ENCODE measurements at regions not wholly inside any gene's neighbourhood (a gene's known extent, or its start where the extent isn't known, plus 50 kb on each side); places are given as distances from the start of the nearest gene placed in this dataset.

DNA sequence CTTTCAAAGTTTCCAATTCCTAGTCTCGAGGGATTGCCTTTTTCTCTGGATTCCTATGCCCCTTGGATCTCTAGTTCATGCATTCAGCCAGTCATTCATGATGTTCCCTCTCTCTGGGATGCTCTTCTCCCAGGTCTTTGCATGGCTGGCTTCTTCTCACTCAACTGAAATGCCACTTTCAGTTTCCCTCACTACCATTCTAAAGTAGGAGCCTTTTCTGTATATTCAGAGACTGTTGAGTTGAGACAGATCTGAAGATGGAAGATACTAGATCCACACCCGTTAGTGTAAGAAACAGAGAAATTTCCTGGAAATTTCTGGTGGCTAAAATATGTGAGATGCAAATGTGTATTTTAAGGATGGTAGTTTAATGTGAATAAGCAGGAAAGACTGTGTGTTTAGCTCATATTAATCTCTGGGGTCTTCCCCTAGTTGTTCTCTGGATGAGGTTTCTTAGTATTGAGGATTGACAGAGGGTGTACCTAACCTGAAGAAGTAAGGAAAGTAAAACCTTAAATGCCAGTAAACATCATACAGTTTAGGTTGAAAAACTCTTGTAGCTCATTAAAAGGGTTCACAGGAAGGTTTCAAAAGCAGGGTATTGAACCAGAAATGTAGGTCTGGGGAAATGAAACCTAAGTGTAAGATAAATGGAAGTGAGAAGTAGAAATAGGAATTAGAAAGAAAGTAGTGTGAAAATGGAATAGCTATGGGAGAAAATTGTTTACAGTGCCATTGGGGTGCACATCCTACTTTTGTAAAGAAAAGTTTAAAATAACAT, 331.3 kb downstream of the NDFIP2 start:
- Histone ChIP-seq H2BK20ac (ENCODE audit: low read depth, low read length) (peak overlapping the region; percentile 85), H2BK5ac (ENCODE audit: low read depth, low read length, poor library complexity, severe bottlenecking) (no peak overlapping the region), H3K14ac (replicated peaks; ENCODE audit: low read depth, low read length) (no peak overlapping the region), H3K4me2 (ENCODE audit: low read depth, low read length) (no peak overlapping the region), H3K27me3 (ENCODE audit: control insufficient read depth, insufficient read depth, low read length) (no peaks in the 10 kb centered on the region), H3K4me1 (ENCODE audit: control insufficient read depth, insufficient read depth, low read length) (peaks cover 8% of the 10 kb centered on the region), H3K4me3 (ENCODE audit: insufficient read depth, low read depth, low read length) (no peak overlapping the region), H2BK120ac (ENCODE audit: low read depth, low read length) (peak overlapping the region; percentile 72), H3K36me3 (ENCODE audit: control insufficient read depth, insufficient read depth, low read length) (no peaks in the 10 kb centered on the region), H4K8ac (ENCODE audit: low read depth in 2 of 2, low read length in 2 of 2) (0 out of 4 replicates have a peak overlapping the region, but pooled peaks have one; percentile 27 to 28), H4K5ac (ENCODE audit: low read depth, low read length) (no peak overlapping the region; the same call in 1 of the 2 replicates), H3K23ac (ENCODE audit: low read depth, low read length) (no peak overlapping the region), H3K56ac (ENCODE audit: extremely low read depth, insufficient read depth, low read length) (no peak overlapping the region), H3K9me3 (ENCODE audit: control insufficient read depth, insufficient read depth, low read length) (no peaks in the 10 kb centered on the region), H4K20me1 (ENCODE audit: insufficient read depth, low read length) (no peaks in the 10 kb centered on the region), H2BK15ac (ENCODE audit: low read depth, low read length) (peak overlapping the region; percentile 53; the same call in 1 of the 3 replicates), H3K9ac (ENCODE audit: low read depth, low read length) (no peak overlapping the region), H3K79me1 (ENCODE audit: low read depth in 1 of 2, low read length in 2 of 2) (no peaks in the 10 kb centered on the region), H2AK5ac (ENCODE audit: low read depth, low read length) (no peak overlapping the region), H2AFZ (replicated peaks; ENCODE audit: low read length, poor library complexity) (no peak overlapping the region), H3K4ac (ENCODE audit: low read depth, low read length) (no peak overlapping the region), H3K9me1 (ENCODE audit: insufficient read depth, low read length) (no peaks in the 10 kb centered on the region), H2AK9ac (replicated peaks; ENCODE audit: low read depth, low read length, poor library complexity) (no peak overlapping the region), H3K18ac (ENCODE audit: low read depth, low read length) (peak overlapping the region; percentile 31; the same call in 1 of the 2 replicates), H4K91ac (ENCODE audit: insufficient read depth, low read depth, low read length) (no peak overlapping the region), H3K27ac (ENCODE audit: insufficient read depth, low read length) (no peak overlapping the region)
- ChIA-PET POLR2A (ENCODE audit: unreplicated experiment) (interaction anchor here (0.7 kb wide), 1 partner anchor 99 kb away, joined by 3 read pairs; no protein-coding TSS in a partner anchor), CTCF (interaction anchor here (0.5 to 0.7 kb wide), 3 partner anchors 15 to 388 kb away, joined by 3 to 4 read pairs (median 3); no protein-coding TSS in a partner anchor)
- intact Hi-C loops (cut with micrococcal nuclease): no loop called here
- DNase-seq (no peak), ATAC-seq (ENCODE audit: low read depth) (no peak)
- dilution Hi-C loops (cut with HindIII; ENCODE audit: low sequenced_read_pairs, unreplicated experiment): no loop called here
- no CpG with 5 or more reads among the region's 2 CpGs for WGBS, 2 experiments (ENCODE audit: extremely low coverage in 2 of 2, insufficient read length in 1 of 2)
- BruUV-seq (replicated peaks): no TSS peak
- in situ Hi-C loops (cut with MboI; ENCODE audit: low sequenced_read_pairs): no loop called here
- TF ChIP-seq RCOR1 (IDR thresholded peaks at IDR 0.05; ENCODE audit: insufficient replicate concordance, low read length) (no peak), BHLHE40 (IDR thresholded peaks at IDR 0.05; ENCODE audit: low read depth, low read length) (no peak), MAFK (IDR thresholded peaks at IDR 0.05; ENCODE audit: low read depth, low read length) (no peak), SMC3 (IDR thresholded peaks at IDR 0.05; ENCODE audit: low read depth, low read length) (no peak), FOS (IDR thresholded peaks at IDR 0.05; ENCODE audit: low read depth, low read length) (no peak), POLR2A (IDR thresholded peaks at IDR 0.05; ENCODE audit: low read depth, low read length) (no peak), RFX5 (IDR thresholded peaks at IDR 0.05; ENCODE audit: low read depth, low read length) (no peak), CHD1 (IDR thresholded peaks at IDR 0.05; ENCODE audit: low read depth, low read length) (no peak), NFE2L2 (IDR thresholded peaks at IDR 0.05; ENCODE audit: low read depth, low read length) (no peak), MXI1 (IDR thresholded peaks at IDR 0.05; ENCODE audit: borderline replicate concordance, low read depth, low read length) (no peak), RAD21 (IDR thresholded peaks at IDR 0.05; ENCODE audit: low read length) (no peak)
- TF ChIP-seq, protein P1, sequence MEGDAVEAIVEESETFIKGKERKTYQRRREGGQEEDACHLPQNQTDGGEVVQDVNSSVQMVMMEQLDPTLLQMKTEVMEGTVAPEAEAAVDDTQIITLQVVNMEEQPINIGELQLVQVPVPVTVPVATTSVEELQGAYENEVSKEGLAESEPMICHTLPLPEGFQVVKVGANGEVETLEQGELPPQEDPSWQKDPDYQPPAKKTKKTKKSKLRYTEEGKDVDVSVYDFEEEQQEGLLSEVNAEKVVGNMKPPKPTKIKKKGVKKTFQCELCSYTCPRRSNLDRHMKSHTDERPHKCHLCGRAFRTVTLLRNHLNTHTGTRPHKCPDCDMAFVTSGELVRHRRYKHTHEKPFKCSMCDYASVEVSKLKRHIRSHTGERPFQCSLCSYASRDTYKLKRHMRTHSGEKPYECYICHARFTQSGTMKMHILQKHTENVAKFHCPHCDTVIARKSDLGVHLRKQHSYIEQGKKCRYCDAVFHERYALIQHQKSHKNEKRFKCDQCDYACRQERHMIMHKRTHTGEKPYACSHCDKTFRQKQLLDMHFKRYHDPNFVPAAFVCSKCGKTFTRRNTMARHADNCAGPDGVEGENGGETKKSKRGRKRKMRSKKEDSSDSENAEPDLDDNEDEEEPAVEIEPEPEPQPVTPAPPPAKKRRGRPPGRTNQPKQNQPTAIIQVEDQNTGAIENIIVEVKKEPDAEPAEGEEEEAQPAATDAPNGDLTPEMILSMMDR (conservative IDR thresholded peaks at IDR 0.05; ENCODE audit: low read depth, low read length): no peak
- TF ChIP-seq, protein P2, sequence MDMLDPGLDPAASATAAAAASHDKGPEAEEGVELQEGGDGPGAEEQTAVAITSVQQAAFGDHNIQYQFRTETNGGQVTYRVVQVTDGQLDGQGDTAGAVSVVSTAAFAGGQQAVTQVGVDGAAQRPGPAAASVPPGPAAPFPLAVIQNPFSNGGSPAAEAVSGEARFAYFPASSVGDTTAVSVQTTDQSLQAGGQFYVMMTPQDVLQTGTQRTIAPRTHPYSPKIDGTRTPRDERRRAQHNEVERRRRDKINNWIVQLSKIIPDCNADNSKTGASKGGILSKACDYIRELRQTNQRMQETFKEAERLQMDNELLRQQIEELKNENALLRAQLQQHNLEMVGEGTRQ (IDR thresholded peaks at IDR 0.05; ENCODE audit: low read depth, low read length): no peak
- TF ChIP-seq, protein P3, sequence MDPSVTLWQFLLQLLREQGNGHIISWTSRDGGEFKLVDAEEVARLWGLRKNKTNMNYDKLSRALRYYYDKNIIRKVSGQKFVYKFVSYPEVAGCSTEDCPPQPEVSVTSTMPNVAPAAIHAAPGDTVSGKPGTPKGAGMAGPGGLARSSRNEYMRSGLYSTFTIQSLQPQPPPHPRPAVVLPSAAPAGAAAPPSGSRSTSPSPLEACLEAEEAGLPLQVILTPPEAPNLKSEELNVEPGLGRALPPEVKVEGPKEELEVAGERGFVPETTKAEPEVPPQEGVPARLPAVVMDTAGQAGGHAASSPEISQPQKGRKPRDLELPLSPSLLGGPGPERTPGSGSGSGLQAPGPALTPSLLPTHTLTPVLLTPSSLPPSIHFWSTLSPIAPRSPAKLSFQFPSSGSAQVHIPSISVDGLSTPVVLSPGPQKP (IDR thresholded peaks at IDR 0.05; ENCODE audit: borderline replicate concordance, low read depth, low read length): no peak

Data from IMR-90 (cell line).